ENCODE measurements at regions not wholly inside any gene's neighbourhood (a gene's known extent, or its start where the extent isn't known, plus 50 kb on each side); places are given as distances from the start of the nearest gene placed in this dataset.
"Not testable (repeated sequence)": the region's sequence is repeated elsewhere in the genome, so short reads cannot be mapped to it uniquely, and the experiment has no call there.

GRCh38 chr13:44302940-44303575, 70.6 kb upstream of the SERP2 start:
- DNase-seq (ENCODE audit: low spot score), result peak; percentile 73

GRCh38 chr13:44303681-44304432, 69.8 kb upstream of the SERP2 start:
- peak; percentile 70 for DNase-seq (ENCODE audit: low spot score)

- DNase-seq (ENCODE audit: low spot score), result no peak
Measured at GRCh38 chr13:44304433-44304725, 69.2 kb upstream of the SERP2 start.

- DNase-seq (ENCODE audit: low spot score), result no peak
Measured at GRCh38 chr13:44305286-44305685, 68.3 kb upstream of the SERP2 start.

- DNase-seq (ENCODE audit: low spot score), result no peak
Measured at GRCh38 chr13:44305917-44306370, 67.7 kb upstream of the SERP2 start.

GRCh38 chr13:44306371-44307192, 67.0 kb upstream of the SERP2 start:
- DNase-seq (ENCODE audit: low spot score), result peak; percentile 65

GRCh38 chr13:44307255-44307654, 66.4 kb upstream of the SERP2 start:
- no peak for DNase-seq (ENCODE audit: low spot score)

GRCh38 chr13:44307844-44308243, 65.8 kb upstream of the SERP2 start:
- no peak for DNase-seq (ENCODE audit: low spot score)

GRCh38 chr13:44308352-44308751, 65.3 kb upstream of the SERP2 start:
- DNase-seq (ENCODE audit: low spot score), result no peak

GRCh38 chr13:44309794-44310757, 63.5 kb upstream of the SERP2 start:
- DNase-seq (ENCODE audit: low spot score), result no peak

GRCh38 chr13:44311011-44311780, 62.4 kb upstream of the SERP2 start:
- no peak for DNase-seq (ENCODE audit: low spot score)

- DNase-seq (ENCODE audit: low spot score), result no peak
Measured at GRCh38 chr13:44312131-44312530, 61.5 kb upstream of the SERP2 start.

GRCh38 chr13:44312834-44313551, 60.6 kb upstream of the SERP2 start:
- no peak for DNase-seq (ENCODE audit: low spot score)

- DNase-seq (ENCODE audit: low spot score), result no peak
Measured at GRCh38 chr13:44313674-44314073, 60.0 kb upstream of the SERP2 start.

GRCh38 chr13:44314160-44314559, 59.5 kb upstream of the SERP2 start:
- not testable (repeated sequence) for DNase-seq (ENCODE audit: low spot score)

GRCh38 chr13:44317752-44318151, 55.9 kb upstream of the SERP2 start:
- DNase-seq (ENCODE audit: low spot score), result no peak

- no peak for DNase-seq (ENCODE audit: low spot score)
Measured at GRCh38 chr13:44318161-44318560, 55.5 kb upstream of the SERP2 start.

GRCh38 chr13:44320611-44321010, 53.0 kb upstream of the SERP2 start:
- no peak for DNase-seq (ENCODE audit: low spot score)

- DNase-seq (ENCODE audit: low spot score), result no peak
Measured at GRCh38 chr13:44321961-44322360, 51.7 kb upstream of the SERP2 start.

- DNase-seq (ENCODE audit: low spot score), result no peak
Measured at GRCh38 chr13:44322928-44323327, 50.7 kb upstream of the SERP2 start.

All from umbilical cord (tissue), 1 donor.